Effector memory CD4-positive, alpha-beta T cell (primary cell): ENCODE measurements at regions not wholly inside any gene's neighbourhood (a gene's known extent, or its start where the extent isn't known, plus 50 kb on each side); places are given as distances from the start of the nearest gene placed in this dataset.

Experiments used
- DNase-seq, 3 donors: peaks; one replicate each; pipeline ENCODE4 v3.0.0-alpha.2; 2020
- H3K27ac ChIP-seq: 2 replicates; pipeline ENCODE4 v1.7.0; 2013; ENCODE audit warnings: mild to moderate bottlenecking, low read length, moderate library complexity; ENCODE audit not compliant: insufficient read depth, poor library complexity, severe bottlenecking
- H3K27me3 ChIP-seq: replicated peaks from 2 replicates; pipeline ENCODE4 v1.7.0; 2013; ENCODE audit warnings: mild to moderate bottlenecking, low read length; ENCODE audit not compliant: insufficient read depth, control insufficient read depth, poor library complexity, severe bottlenecking
- H3K36me3 ChIP-seq: 2 replicates; pipeline ENCODE4 v1.7.0; 2013; ENCODE audit warnings: mild to moderate bottlenecking, low read length, moderate library complexity; ENCODE audit not compliant: control insufficient read depth, insufficient read depth
- H3K4me1 ChIP-seq: 2 replicates; pipeline ENCODE4 v1.7.0; 2013; ENCODE audit warnings: low read length, mild to moderate bottlenecking; ENCODE audit not compliant: control insufficient read depth, insufficient read depth, poor library complexity, severe bottlenecking
- H3K4me3 ChIP-seq: 2 replicates; pipeline ENCODE4 v1.7.0; 2013; ENCODE audit warnings: low read length, low read depth, mild to moderate bottlenecking; ENCODE audit not compliant: insufficient read depth, poor library complexity, severe bottlenecking
- H3K9me3 ChIP-seq: 2 replicates; pipeline ENCODE4 v1.7.0; 2013; ENCODE audit warnings: mild to moderate bottlenecking, low read length, moderate library complexity; ENCODE audit not compliant: control insufficient read depth

DNA sequence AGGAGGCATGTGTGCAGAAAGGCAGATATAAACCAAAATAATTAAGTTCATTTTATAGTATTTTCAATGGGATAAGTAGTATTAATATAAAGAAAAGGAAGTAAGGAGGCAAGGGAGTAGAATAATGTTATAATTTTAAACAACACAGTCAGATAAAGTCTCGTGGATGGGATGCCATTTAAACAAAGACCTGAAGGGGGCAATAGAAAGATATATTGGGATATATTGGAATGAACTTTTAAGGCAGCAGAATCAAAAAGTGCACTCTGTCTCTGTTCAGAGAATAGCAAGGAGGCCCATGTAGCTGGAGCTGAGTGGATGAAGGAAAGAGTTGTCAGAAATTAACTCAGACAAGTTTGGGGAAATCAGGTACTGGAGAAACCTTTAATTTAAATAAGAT, 158.7 kb downstream of the CGGBP1 start:
- H3K4me3 ChIP-seq, result no peak overlapping the region
- H3K4me1 ChIP-seq, result no peaks in the 10 kb centered on the region
- H3K36me3 ChIP-seq, result no peaks in the 10 kb centered on the region
- H3K27me3 ChIP-seq, result no peaks in the 10 kb centered on the region
- H3K9me3 ChIP-seq, result no peaks in the 10 kb centered on the region
- no peak for DNase-seq
- H3K27ac ChIP-seq, result no peak overlapping the region

DNA sequence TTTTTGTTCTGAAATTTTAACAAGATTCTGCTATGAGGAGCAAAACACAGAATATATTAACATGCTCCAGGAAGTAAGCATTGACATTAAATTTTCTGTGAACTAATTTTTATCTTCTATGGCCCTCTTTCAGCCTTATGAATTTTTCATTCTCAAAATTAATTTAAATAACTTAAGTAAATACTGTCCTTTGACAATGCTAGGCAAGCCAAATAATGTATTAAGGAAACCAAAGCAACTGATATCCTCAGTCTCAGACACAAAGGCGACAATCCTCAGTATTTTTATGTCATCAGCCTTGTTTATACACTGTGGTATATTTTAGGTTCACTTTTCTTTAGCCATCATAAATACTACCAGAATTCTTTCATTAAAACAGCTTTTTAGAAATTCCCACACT, 159.8 kb downstream of the CGGBP1 start:
- H3K27me3 ChIP-seq, result no peaks in the 10 kb centered on the region
- H3K4me1 ChIP-seq, result no peaks in the 10 kb centered on the region
- H3K27ac ChIP-seq, result no peak overlapping the region
- no peaks in the 10 kb centered on the region for H3K36me3 ChIP-seq
- no peak for DNase-seq
- H3K4me3 ChIP-seq, result no peak overlapping the region
- H3K9me3 ChIP-seq, result no peaks in the 10 kb centered on the region

DNA sequence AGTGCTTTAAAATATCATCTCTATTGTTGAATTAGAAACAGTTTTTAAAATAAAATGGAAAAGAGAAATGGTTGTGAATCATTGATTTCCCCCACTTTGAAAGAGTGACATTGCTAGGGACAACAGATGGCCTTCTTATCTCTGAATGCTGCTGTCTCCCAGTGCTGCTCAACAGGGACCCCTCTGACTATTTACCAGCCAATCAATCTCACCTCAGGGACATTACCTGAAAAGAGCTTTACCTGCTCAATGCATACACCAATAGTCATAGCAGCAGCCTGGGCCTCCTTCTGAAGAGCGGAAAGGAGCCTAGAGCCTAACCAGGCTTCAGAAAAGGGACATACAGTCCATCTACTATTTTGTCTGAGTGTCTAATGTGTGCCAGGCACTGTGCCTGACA, 162.8 kb downstream of the CGGBP1 start:
- H3K9me3 ChIP-seq, result no peaks in the 10 kb centered on the region
- no peaks in the 10 kb centered on the region for H3K4me1 ChIP-seq
- no peak overlapping the region for H3K4me3 ChIP-seq
- no peak for DNase-seq
- no peak overlapping the region for H3K27ac ChIP-seq
- H3K27me3 ChIP-seq, result no peaks in the 10 kb centered on the region
- H3K36me3 ChIP-seq, result no peaks in the 10 kb centered on the region

GRCh38 chr3:87873136-87873535, 185.7 kb downstream of the CGGBP1 start:
- Histone ChIP-seq H3K27me3 (no peaks in the 10 kb centered on the region), H3K9me3 (no peaks in the 10 kb centered on the region), H3K4me1 (no peaks in the 10 kb centered on the region), H3K36me3 (no peaks in the 10 kb centered on the region), H3K27ac (no peak overlapping the region), H3K4me3 (no peak overlapping the region)
- DNase-seq, result no peak

- DNase-seq, result no peak
Observed at GRCh38 chr3:87867001-87867400, 191.8 kb downstream of the CGGBP1 start.

GRCh38 chr3:87856126-87856525, 202.7 kb downstream of the CGGBP1 start:
- H3K9me3 ChIP-seq, result no peaks in the 10 kb centered on the region
- H3K4me3 ChIP-seq, result no peak overlapping the region
- no peak for DNase-seq
- H3K4me1 ChIP-seq, result no peaks in the 10 kb centered on the region
- H3K36me3 ChIP-seq, result no peaks in the 10 kb centered on the region
- H3K27ac ChIP-seq, result no peak overlapping the region
- no peaks in the 10 kb centered on the region for H3K27me3 ChIP-seq

More at GRCh38 chr3:87867001-87867400, 191.8 kb downstream of the CGGBP1 start:
- Histone ChIP-seq H3K36me3 (no peaks in the 10 kb centered on the region), H3K27me3 (no peaks in the 10 kb centered on the region), H3K4me1 (no peaks in the 10 kb centered on the region), H3K4me3 (no peak overlapping the region), H3K9me3 (no peaks in the 10 kb centered on the region), H3K27ac (no peak overlapping the region)

DNA sequence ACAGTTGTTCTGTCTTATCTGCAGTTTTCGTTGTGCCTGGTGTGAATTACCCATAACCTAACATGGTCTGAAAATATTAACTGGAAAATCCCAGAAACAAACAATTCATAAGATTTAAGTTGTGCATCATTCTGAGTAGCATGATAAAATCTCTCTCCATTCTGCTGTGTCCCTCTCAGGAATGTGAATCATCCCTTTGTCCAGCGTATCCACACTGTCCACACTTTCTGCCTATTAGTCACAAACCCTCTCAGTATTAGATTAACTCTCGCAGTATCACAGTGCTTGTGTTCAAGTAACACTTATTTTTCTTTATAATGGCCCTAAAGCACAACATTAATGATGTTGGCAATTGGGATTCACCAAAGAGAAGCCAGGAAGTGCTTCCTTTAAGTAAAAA, 203.2 kb downstream of the CGGBP1 start:
- H3K27me3 ChIP-seq, result no peaks in the 10 kb centered on the region
- H3K4me3 ChIP-seq, result no peak overlapping the region
- H3K27ac ChIP-seq, result no peak overlapping the region
- no peaks in the 10 kb centered on the region for H3K9me3 ChIP-seq
- no peak for DNase-seq
- no peaks in the 10 kb centered on the region for H3K4me1 ChIP-seq
- H3K36me3 ChIP-seq, result no peaks in the 10 kb centered on the region

DNA sequence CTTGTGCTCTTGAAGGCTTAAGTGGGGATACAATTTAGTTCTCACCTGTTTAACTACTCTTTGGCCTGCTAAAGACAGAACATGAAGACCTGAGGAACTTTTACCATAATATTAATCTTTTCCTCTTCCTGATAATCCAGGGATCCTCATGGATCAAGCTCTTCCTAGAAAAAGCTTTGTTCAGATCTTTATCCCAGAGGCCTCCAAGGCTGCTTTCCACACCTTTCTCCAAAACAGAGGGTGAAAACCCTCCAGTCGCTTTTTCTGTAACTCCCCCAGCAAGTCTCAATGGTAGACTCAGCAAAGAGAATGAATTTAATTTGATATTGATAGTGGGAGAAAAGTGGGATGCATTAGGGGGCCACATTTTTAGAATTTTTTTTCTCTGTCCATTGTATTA, 203.6 kb downstream of the CGGBP1 start:
- DNase-seq, result no peak
- H3K27ac ChIP-seq, result no peak overlapping the region

GRCh38 chr3:87848003-87848402, 210.8 kb downstream of the CGGBP1 start:
- H3K4me1 ChIP-seq, result no peaks in the 10 kb centered on the region
- H3K27me3 ChIP-seq, result no peaks in the 10 kb centered on the region
- no peak overlapping the region for H3K27ac ChIP-seq
- H3K9me3 ChIP-seq, result no peaks in the 10 kb centered on the region
- DNase-seq, result no peak
- H3K4me3 ChIP-seq, result no peak overlapping the region
- no peaks in the 10 kb centered on the region for H3K36me3 ChIP-seq

More for the DNA sequence above, 203.6 kb downstream of the CGGBP1 start:
- Histone ChIP-seq H3K4me3 (no peak overlapping the region), H3K4me1 (no peaks in the 10 kb centered on the region), H3K27me3 (no peaks in the 10 kb centered on the region), H3K36me3 (no peaks in the 10 kb centered on the region), H3K9me3 (no peaks in the 10 kb centered on the region)

GRCh38 chr3:87837076-87837475, 221.7 kb downstream of the CGGBP1 start:
- H3K27me3 ChIP-seq, result no peaks in the 10 kb centered on the region
- H3K27ac ChIP-seq, result no peak overlapping the region
- no peaks in the 10 kb centered on the region for H3K36me3 ChIP-seq
- no peaks in the 10 kb centered on the region for H3K9me3 ChIP-seq
- H3K4me3 ChIP-seq, result no peak overlapping the region
- no peak for DNase-seq
- no peaks in the 10 kb centered on the region for H3K4me1 ChIP-seq

DNA sequence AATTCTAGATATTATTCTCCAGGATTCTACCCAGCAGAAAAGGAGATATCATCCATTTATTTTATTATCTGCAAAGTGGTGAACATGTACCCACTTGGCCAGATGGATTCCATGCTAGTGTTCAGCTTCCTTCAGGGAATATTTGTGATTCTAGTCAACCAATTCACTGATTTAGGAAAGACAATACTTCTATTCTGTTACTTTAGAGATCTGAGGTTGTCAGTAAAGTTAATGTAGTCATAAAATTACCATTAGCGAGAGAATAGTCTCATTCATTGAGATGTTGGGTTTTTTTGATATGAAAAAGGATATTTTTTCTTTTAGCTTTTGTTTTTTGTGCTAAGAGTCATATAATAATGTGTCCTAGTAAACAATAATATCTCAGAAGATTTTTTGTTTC, 222.8 kb downstream of the CGGBP1 start:
- Histone ChIP-seq H3K9me3 (no peaks in the 10 kb centered on the region), H3K27me3 (no peaks in the 10 kb centered on the region), H3K4me1 (no peaks in the 10 kb centered on the region), H3K27ac (no peak overlapping the region), H3K36me3 (no peaks in the 10 kb centered on the region), H3K4me3 (no peak overlapping the region)
- no peak for DNase-seq
